ENCODE measurements at regions not wholly inside any gene's neighbourhood (a gene's known extent, or its start where the extent isn't known, plus 50 kb on each side); places are given as distances from the start of the nearest gene placed in this dataset.
"Not testable (repeated sequence)": the region's sequence is repeated elsewhere in the genome, so short reads cannot be mapped to it uniquely, and the experiment has no call there.

DNA sequence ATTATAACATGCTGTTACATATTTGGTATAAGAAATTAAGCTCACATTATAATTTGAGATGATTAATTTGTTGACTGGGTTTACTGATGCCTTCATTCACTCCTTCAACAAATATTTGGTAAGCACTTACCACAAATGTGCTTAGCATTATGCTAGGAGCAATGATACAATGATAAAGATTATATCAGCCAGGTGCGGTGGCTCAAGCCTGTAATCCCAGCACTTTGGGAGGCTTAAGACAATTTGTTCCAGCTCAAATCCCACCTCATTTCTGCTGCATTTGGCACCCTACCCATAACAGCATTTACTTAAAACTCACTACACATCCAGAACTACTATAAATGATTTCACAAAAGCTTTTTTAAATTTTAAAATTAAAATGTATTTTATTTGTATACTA lies 1263.6 kb upstream of the RAG2 start:
- Histone ChIP-seq H3K9ac (no peak overlapping the region), H3K4me2 (no peak overlapping the region), H4K20me1 (no peaks in the 10 kb centered on the region), H3K27ac (no peak overlapping the region), H3K27me3 (no peaks in the 10 kb centered on the region), H3K36me3 (no peaks in the 10 kb centered on the region), H3K4me1 (no peaks in the 10 kb centered on the region), H3K9me3 (replicated peaks in 1 of 11) (no peaks in the 10 kb centered on the region), H3K4me3 (no peak overlapping the region)
- TF ChIP-seq Cebpa-rat (IDR thresholded peaks at IDR 0.05): no peak

DNA sequence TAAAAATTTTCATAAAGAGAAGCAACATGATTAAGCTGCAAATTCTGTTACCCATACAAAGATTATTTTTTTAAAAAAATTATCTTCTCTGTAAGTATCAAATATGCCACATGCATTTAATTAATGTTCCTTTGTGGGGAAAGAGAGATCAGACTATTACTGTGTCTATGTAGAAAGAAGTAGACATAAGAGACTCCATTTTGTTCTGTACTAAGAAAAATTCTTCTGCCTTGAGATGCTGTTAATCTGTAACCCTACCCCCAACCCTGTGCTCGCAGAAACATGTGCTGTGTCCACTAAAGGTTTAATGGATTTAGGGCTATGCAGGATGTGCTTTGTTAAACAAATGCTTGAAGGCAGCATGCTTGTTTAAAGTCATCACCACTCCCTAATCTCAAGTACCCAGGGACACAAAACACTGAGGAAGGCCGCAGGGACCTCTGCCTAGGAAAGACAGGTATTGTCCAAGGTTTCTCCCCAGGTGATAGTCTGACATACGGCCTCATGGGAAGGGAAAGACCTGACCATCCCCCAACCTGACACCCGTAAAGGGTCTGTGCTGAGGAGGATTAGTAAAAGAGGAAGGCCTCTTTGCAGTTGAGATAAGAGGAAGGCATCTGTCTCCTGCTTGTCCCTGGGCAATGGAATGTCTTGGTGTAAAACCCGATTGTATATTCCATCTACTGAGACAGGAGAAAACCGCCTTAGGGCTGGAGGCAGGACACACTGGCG lies 1260.9 kb upstream of the RAG2 start:
- H3K9ac ChIP-seq; H3K4me1 ChIP-seq; H3K27me3 ChIP-seq; H3K27ac ChIP-seq; H3K9me3 ChIP-seq (replicated peaks in 1 of 11); H3K36me3 ChIP-seq; H4K20me1 ChIP-seq; H3K4me2 ChIP-seq; H3K4me3 ChIP-seq: not testable (repeated sequence)

- Histone ChIP-seq H3K4me2 (no peak overlapping the region), H3K36me3 (no peaks in the 10 kb centered on the region), H3K4me1 (no peaks in the 10 kb centered on the region), H3K9me3 (replicated peaks in 1 of 11) (no peaks in the 10 kb centered on the region), H4K20me1 (no peaks in the 10 kb centered on the region), H3K27ac (no peak overlapping the region), H3K4me3 (no peak overlapping the region), H3K27me3 (no peaks in the 10 kb centered on the region), H3K9ac (no peak overlapping the region)
- no peak for TF ChIP-seq Cebpa-rat (IDR thresholded peaks at IDR 0.05)
Measured at GRCh38 chr11:37858398-37858797, 1260.4 kb upstream of the RAG2 start.

GRCh38 chr11:37857726-37858125 lies 1259.7 kb upstream of the RAG2 start:
- Histone ChIP-seq H4K20me1 (no peaks in the 10 kb centered on the region), H3K4me3 (no peak overlapping the region), H3K27ac (no peak overlapping the region)

DNA sequence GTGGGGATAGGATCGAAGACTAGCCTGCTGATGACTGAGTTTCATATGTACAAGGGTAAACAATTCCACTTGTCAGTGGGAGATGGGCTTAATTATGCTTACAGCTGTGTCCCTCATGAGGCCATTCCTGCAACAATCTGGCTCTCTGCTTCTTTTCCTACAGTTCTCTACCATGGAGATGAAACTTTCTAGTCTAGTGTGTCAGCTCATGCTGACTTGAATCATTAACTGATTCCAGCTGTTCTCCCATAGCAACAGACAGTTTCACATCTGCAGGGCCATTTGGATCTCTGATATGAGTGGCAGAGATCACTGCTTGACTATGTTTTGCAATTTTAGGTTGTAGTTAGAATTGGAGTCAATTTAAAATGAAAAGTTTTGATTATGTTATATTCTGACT lies 1251.7 kb upstream of the RAG2 start:
- Histone ChIP-seq H4K20me1 (no peaks in the 10 kb centered on the region), H3K27ac (no peak overlapping the region), H3K4me3 (no peak overlapping the region), H3K36me3 (no peaks in the 10 kb centered on the region), H3K9ac (no peak overlapping the region), H3K27me3 (no peaks in the 10 kb centered on the region), H3K4me1 (no peaks in the 10 kb centered on the region), H3K4me2 (no peak overlapping the region), H3K9me3 (replicated peaks in 1 of 11) (no peaks in the 10 kb centered on the region)
- no peak for TF ChIP-seq Cebpa-rat (IDR thresholded peaks at IDR 0.05)

More at GRCh38 chr11:37857726-37858125, 1259.7 kb upstream of the RAG2 start:
- H3K9ac ChIP-seq: no peak overlapping the region
- H3K9me3 ChIP-seq (replicated peaks in 1 of 11): no peaks in the 10 kb centered on the region
- no peak overlapping the region for H3K4me2 ChIP-seq
- H3K27me3 ChIP-seq: no peaks in the 10 kb centered on the region
- no peaks in the 10 kb centered on the region for H3K36me3 ChIP-seq
- no peaks in the 10 kb centered on the region for H3K4me1 ChIP-seq
- no peak for TF ChIP-seq Cebpa-rat (IDR thresholded peaks at IDR 0.05)

- no peaks in the 10 kb centered on the region for H3K9me3 ChIP-seq (replicated peaks in 1 of 11)
- H3K4me1 ChIP-seq: no peaks in the 10 kb centered on the region
- no peaks in the 10 kb centered on the region for H3K27me3 ChIP-seq
- H4K20me1 ChIP-seq: no peaks in the 10 kb centered on the region
- no peak overlapping the region for H3K4me2 ChIP-seq
- H3K4me3 ChIP-seq: no peak overlapping the region
- no peaks in the 10 kb centered on the region for H3K36me3 ChIP-seq
- no peak overlapping the region for H3K9ac ChIP-seq
- TF ChIP-seq Cebpa-rat (IDR thresholded peaks at IDR 0.05): no peak
- no peak overlapping the region for H3K27ac ChIP-seq
Measured at GRCh38 chr11:37843603-37844002, 1245.6 kb upstream of the RAG2 start.

DNA sequence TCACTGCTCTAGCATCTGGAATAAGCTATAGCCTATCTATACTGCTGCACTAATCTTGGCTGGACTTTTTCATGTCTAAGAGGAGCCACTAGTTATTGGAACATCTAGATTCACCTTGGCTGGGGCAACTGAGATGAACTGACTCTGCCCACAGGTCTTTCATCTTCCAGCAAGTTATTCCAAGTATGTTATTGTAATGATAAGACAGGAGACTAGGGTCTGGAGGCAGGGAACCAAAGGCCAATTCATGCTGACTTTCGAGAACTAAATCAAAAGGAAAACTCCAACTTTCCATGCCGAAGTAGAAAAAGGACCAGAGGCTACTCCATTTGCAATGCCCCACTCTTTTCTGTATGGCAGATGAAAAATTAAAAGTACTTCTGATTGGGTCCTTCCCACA lies 1243.0 kb upstream of the RAG2 start:
- TF ChIP-seq Cebpa-rat (IDR thresholded peaks at IDR 0.05): no peak
- Histone ChIP-seq H3K4me3 (no peak overlapping the region), H3K4me1 (no peaks in the 10 kb centered on the region), H3K27ac (no peak overlapping the region), H3K27me3 (no peaks in the 10 kb centered on the region), H3K9me3 (replicated peaks in 1 of 11) (no peaks in the 10 kb centered on the region), H3K9ac (no peak overlapping the region), H4K20me1 (no peaks in the 10 kb centered on the region), H3K36me3 (no peaks in the 10 kb centered on the region), H3K4me2 (no peak overlapping the region)

GRCh38 chr11:37840345-37840744 lies 1242.3 kb upstream of the RAG2 start:
- not testable (repeated sequence) for H3K4me2 ChIP-seq

DNA sequence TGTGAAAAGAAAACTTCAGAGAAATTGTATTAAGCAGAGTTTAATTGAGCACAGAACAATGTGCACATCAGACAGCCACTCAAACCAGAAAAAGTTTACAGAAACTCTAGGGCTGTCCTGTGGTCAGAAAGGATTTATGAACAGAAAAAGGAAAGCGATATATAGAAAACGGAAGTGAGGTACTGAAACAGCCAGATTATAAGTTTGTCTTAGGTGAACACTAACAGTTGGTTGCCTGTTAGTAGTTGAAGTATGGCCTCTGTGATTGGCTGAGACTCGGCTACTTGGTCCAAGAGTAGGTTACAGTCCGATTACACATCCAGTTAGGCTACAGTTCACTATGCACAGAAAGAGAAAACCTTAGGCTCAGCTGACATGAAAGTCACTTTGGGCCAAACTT lies 1232.5 kb upstream of the RAG2 start:
- Histone ChIP-seq H3K4me3 (no peak overlapping the region), H3K27me3 (no peaks in the 10 kb centered on the region), H3K9me3 (replicated peaks in 1 of 11) (no peaks in the 10 kb centered on the region), H4K20me1 (no peaks in the 10 kb centered on the region), H3K4me2 (no peak overlapping the region), H3K4me1 (no peaks in the 10 kb centered on the region), H3K36me3 (no peaks in the 10 kb centered on the region), H3K9ac (no peak overlapping the region), H3K27ac (no peak overlapping the region)
- TF ChIP-seq Cebpa-rat (IDR thresholded peaks at IDR 0.05): no peak

More at GRCh38 chr11:37840345-37840744, 1242.3 kb upstream of the RAG2 start:
- not testable (repeated sequence) for H3K4me1 ChIP-seq; H3K9ac ChIP-seq; H3K36me3 ChIP-seq; H3K27ac ChIP-seq; H3K4me3 ChIP-seq; H3K27me3 ChIP-seq; H3K9me3 ChIP-seq (replicated peaks in 1 of 11); H4K20me1 ChIP-seq

GRCh38 chr11:37817727-37818270 lies 1219.8 kb upstream of the RAG2 start:
- no peaks in the 10 kb centered on the region for H3K9me3 ChIP-seq (replicated peaks in 1 of 11)
- H3K27me3 ChIP-seq: no peaks in the 10 kb centered on the region
- no peak overlapping the region for H3K27ac ChIP-seq
- H4K20me1 ChIP-seq: no peaks in the 10 kb centered on the region
- no peak overlapping the region for H3K4me3 ChIP-seq
- no peaks in the 10 kb centered on the region for H3K36me3 ChIP-seq
- H3K9ac ChIP-seq: no peak overlapping the region
- H3K4me2 ChIP-seq: no peak overlapping the region
- no peaks in the 10 kb centered on the region for H3K4me1 ChIP-seq
- TF ChIP-seq Cebpa-rat (IDR thresholded peaks at IDR 0.05): no peak

Measured in BLaER1 treated with 17β-estradiol and CSF1 and Interleukin-3, amounts not matched to agents 10 nM and 100 nM (cell line).